ENCODE measurements at regions not wholly inside any gene's neighbourhood (a gene's known extent, or its start where the extent isn't known, plus 50 kb on each side); places are given as distances from the start of the nearest gene placed in this dataset.

- Histone ChIP-seq H3K4me3 (no peak overlapping the region), H3K27me3 (ENCODE audit: control insufficient read depth in 3 of 3, insufficient read depth in 3 of 3, low read length in 2 of 3) (no peaks in the 10 kb centered on the region), H3K4me1 (ENCODE audit: control insufficient read depth in 5 of 5, insufficient read depth in 5 of 5, low read length in 5 of 5) (no peaks in the 10 kb centered on the region), H3K9ac (ENCODE audit: insufficient read depth in 1 of 2, low read length in 2 of 2) (no peak overlapping the region), H3K27ac (ENCODE audit: low read depth in 1 of 2, low read length in 1 of 2) (no peak overlapping the region), H3K36me3 (ENCODE audit: control insufficient read depth in 4 of 4, insufficient read depth in 4 of 4, low read length in 4 of 4) (no peaks in the 10 kb centered on the region), H3K9me3 (ENCODE audit: control insufficient read depth in 4 of 4, insufficient read depth in 3 of 4, low read length in 3 of 4) (peaks cover 0 to 12% (median 0%) of the 10 kb centered on the region in 4 donors)
- no peak for TF ChIP-seq CTCF (IDR thresholded peaks at IDR 0.05; ENCODE audit: control extremely low read depth, extremely low read depth)
- DNase-seq (no peak), ATAC-seq (ENCODE audit: insufficient read depth, low FRiP score) (no peak)
- WGBS, 2 donors = 79 to 82% methylated on average over 5 of the region's 5 CpGs
Measured at GRCh38 chr4:181013162-181013561, 1230.0 kb upstream of the TENM3 start.

- no peak overlapping the region for H3K4me3 ChIP-seq
- peaks cover 0 to 17% (median 0%) of the 10 kb centered on the region in 5 donors for H3K4me1 ChIP-seq (ENCODE audit: control insufficient read depth in 5 of 5, insufficient read depth in 5 of 5, low read length in 5 of 5)
- DNase-seq (no peak), ATAC-seq (ENCODE audit: insufficient read depth, low FRiP score) (no peak)
- H3K36me3 ChIP-seq (ENCODE audit: control insufficient read depth in 4 of 4, insufficient read depth in 4 of 4, low read length in 4 of 4) = no peaks in the 10 kb centered on the region
- H3K9me3 ChIP-seq (ENCODE audit: control insufficient read depth in 4 of 4, insufficient read depth in 3 of 4, low read length in 3 of 4) = peaks cover 0 to 12% (median 0%) of the 10 kb centered on the region in 4 donors
- no peaks in the 10 kb centered on the region for H3K27me3 ChIP-seq (ENCODE audit: control insufficient read depth in 3 of 3, insufficient read depth in 3 of 3, low read length in 2 of 3)
- 81 to 84% methylated on average over 5 of the region's 5 CpGs for WGBS, 2 donors
- H3K9ac ChIP-seq (ENCODE audit: insufficient read depth in 1 of 2, low read length in 2 of 2) = no peak overlapping the region
- TF ChIP-seq CTCF (IDR thresholded peaks at IDR 0.05; ENCODE audit: control extremely low read depth, extremely low read depth) = no peak
- no peak overlapping the region for H3K27ac ChIP-seq (ENCODE audit: low read depth in 1 of 2, low read length in 1 of 2)
Measured at GRCh38 chr4:181017038-181017437, 1226.2 kb upstream of the TENM3 start.

- no peaks in the 10 kb centered on the region for H3K27me3 ChIP-seq (ENCODE audit: control insufficient read depth in 3 of 3, insufficient read depth in 3 of 3, low read length in 2 of 3)
- WGBS, 2 donors = 44 to 58% methylated on average over 4 of the region's 4 CpGs
- no peaks in the 10 kb centered on the region for H3K36me3 ChIP-seq (ENCODE audit: control insufficient read depth in 4 of 4, insufficient read depth in 4 of 4, low read length in 4 of 4)
- ATAC-seq (ENCODE audit: insufficient read depth, low FRiP score) = no peak
- DNase-seq = no peak
- no peak overlapping the region for H3K27ac ChIP-seq (ENCODE audit: low read depth in 1 of 2, low read length in 1 of 2)
- H3K4me3 ChIP-seq = no peak overlapping the region
- H3K9ac ChIP-seq (ENCODE audit: insufficient read depth in 1 of 2, low read length in 2 of 2) = no peak overlapping the region
- no peak for TF ChIP-seq CTCF (IDR thresholded peaks at IDR 0.05; ENCODE audit: control extremely low read depth, extremely low read depth)
- H3K4me1 ChIP-seq (ENCODE audit: control insufficient read depth in 5 of 5, insufficient read depth in 5 of 5, low read length in 5 of 5) = peaks cover 0 to 17% (median 0%) of the 10 kb centered on the region in 5 donors
- peaks cover 0 to 11% (median 0%) of the 10 kb centered on the region in 4 donors for H3K9me3 ChIP-seq (ENCODE audit: control insufficient read depth in 4 of 4, insufficient read depth in 3 of 4, low read length in 3 of 4)
Measured at GRCh38 chr4:181018472-181018871, 1224.7 kb upstream of the TENM3 start.

- Histone ChIP-seq H3K4me3 (no peak overlapping the region), H3K27me3 (ENCODE audit: control insufficient read depth in 3 of 3, insufficient read depth in 3 of 3, low read length in 2 of 3) (no peaks in the 10 kb centered on the region), H3K9me3 (ENCODE audit: control insufficient read depth in 4 of 4, insufficient read depth in 3 of 4, low read length in 3 of 4) (peaks cover 0 to 7% (median 0%) of the 10 kb centered on the region in 4 donors), H3K27ac (ENCODE audit: low read depth in 1 of 2, low read length in 1 of 2) (no peak overlapping the region), H3K36me3 (ENCODE audit: control insufficient read depth in 4 of 4, insufficient read depth in 4 of 4, low read length in 4 of 4) (no peaks in the 10 kb centered on the region), H3K4me1 (ENCODE audit: control insufficient read depth in 5 of 5, insufficient read depth in 5 of 5, low read length in 5 of 5) (peaks cover 0 to 17% (median 0%) of the 10 kb centered on the region in 5 donors), H3K9ac (ENCODE audit: insufficient read depth in 1 of 2, low read length in 2 of 2) (no peak overlapping the region)
- TF ChIP-seq CTCF (IDR thresholded peaks at IDR 0.05; ENCODE audit: control extremely low read depth, extremely low read depth) = no peak
- ATAC-seq (ENCODE audit: insufficient read depth, low FRiP score) (no peak), DNase-seq (peak; percentile 87 to 97 (median 97))
- WGBS, 2 donors = 64 to 67% methylated on average over 5 of the region's 5 CpGs
Measured at GRCh38 chr4:181018913-181019312, 1224.3 kb upstream of the TENM3 start.
